ENCODE measurements at regions not wholly inside any gene's neighbourhood (a gene's known extent, or its start where the extent isn't known, plus 50 kb on each side); places are given as distances from the start of the nearest gene placed in this dataset.

GRCh38 chr9:105141146-105141975 is 103.1 kb upstream of the SLC44A1 start:
- TF ChIP-seq CTCF (IDR thresholded peaks at IDR 0.05): no peak
- no peak for TF ChIP-seq POLR2A (IDR thresholded peaks at IDR 0.05)

Measured in lower leg skin (tissue), 3 donors.